ENCODE measurements at regions not wholly inside any gene's neighbourhood (a gene's known extent, or its start where the extent isn't known, plus 50 kb on each side); places are given as distances from the start of the nearest gene placed in this dataset.

GRCh38 chr2:19419211-19419880 lies 60.9 kb upstream of the OSR1 start:
- TF ChIP-seq, protein P1, sequence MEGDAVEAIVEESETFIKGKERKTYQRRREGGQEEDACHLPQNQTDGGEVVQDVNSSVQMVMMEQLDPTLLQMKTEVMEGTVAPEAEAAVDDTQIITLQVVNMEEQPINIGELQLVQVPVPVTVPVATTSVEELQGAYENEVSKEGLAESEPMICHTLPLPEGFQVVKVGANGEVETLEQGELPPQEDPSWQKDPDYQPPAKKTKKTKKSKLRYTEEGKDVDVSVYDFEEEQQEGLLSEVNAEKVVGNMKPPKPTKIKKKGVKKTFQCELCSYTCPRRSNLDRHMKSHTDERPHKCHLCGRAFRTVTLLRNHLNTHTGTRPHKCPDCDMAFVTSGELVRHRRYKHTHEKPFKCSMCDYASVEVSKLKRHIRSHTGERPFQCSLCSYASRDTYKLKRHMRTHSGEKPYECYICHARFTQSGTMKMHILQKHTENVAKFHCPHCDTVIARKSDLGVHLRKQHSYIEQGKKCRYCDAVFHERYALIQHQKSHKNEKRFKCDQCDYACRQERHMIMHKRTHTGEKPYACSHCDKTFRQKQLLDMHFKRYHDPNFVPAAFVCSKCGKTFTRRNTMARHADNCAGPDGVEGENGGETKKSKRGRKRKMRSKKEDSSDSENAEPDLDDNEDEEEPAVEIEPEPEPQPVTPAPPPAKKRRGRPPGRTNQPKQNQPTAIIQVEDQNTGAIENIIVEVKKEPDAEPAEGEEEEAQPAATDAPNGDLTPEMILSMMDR (IDR thresholded peaks at IDR 0.05; ENCODE audit: borderline replicate concordance, control extremely low read depth, extremely low read depth, insufficient read depth, missing control alignments): no peak
- in situ Hi-C loops (cut with MboI; ENCODE audit: low sequenced_read_pairs, unreplicated experiment): no loop called here
- no peak for DNase-seq (ENCODE audit: low spot score)

DNA sequence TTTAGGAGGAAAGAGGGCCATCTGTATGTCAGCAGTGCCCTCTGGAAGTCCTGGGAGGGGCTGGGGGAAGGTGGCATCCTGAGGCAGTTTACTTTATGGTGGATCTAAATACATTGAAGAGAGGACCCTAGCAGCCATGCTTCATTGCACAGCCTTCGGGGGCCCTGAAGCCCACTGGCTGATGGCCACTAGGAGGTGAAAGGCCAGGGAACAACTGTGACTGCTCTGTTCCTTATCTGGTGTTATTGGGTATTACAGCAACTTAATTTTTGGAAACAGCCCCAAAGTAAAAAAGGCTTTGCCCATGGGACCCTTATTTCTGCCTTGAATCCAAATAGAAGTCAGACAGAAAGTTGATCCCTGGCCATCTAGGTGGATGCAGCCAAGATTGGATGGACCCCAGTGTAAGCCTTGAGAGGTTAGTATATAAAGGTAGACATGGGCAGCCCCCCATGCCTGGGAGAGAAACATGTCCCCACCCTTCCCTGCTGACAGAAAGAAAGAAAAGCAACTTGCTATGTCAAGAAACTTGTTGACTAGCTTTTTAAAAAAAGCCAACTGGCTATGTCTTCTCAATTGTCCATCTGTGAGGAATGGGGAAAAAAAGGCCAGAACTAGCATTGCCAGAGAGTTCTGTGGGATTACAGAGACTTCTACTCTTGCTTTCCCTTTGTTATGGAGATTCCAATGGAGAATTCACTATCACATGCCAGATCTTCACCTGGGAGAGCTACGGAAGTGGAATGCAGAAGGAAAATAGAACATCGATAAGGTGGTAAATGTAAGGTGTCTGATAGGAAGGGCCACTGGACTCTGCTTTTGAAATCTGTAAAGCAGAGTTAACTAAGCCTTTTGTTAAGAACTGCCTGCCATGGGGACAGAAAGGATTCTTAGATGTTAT lies 58.6 kb upstream of the OSR1 start:
- TF ChIP-seq, protein P1 (IDR thresholded peaks at IDR 0.05; ENCODE audit: borderline replicate concordance, control extremely low read depth, extremely low read depth, insufficient read depth, missing control alignments): no peak
- in situ Hi-C loops (cut with MboI; ENCODE audit: low sequenced_read_pairs, unreplicated experiment): no loop called here
- DNase-seq (ENCODE audit: low spot score): no peak

DNA sequence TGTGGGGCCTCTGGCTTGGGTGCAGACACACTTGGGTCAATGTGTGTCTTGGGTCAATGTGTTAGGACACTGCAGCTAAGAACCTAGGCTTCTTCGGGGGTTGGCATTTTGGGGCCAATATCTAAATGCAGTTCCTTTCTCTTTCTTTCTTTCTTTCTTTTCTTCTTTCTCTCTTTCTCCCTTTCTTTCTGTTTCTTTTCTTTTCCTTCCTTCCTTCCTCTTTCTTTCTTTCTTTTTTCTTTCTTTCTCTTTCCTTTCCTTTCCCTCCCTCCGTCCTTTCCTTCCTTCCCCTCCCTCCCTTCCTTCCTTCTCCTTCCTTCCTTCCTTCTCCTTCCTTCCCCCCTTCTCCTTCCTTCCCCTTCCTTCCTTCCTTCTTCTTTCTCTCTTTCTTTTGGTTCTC lies 57.7 kb upstream of the OSR1 start:
- in situ Hi-C loops (cut with MboI; ENCODE audit: low sequenced_read_pairs, unreplicated experiment): no loop called here

GRCh38 chr2:19409046-19409445 lies 50.6 kb upstream of the OSR1 start:
- DNase-seq (ENCODE audit: low spot score): no peak
- in situ Hi-C loops (cut with MboI; ENCODE audit: low sequenced_read_pairs, unreplicated experiment): no loop called here
- TF ChIP-seq, protein P1 (IDR thresholded peaks at IDR 0.05; ENCODE audit: borderline replicate concordance, control extremely low read depth, extremely low read depth, insufficient read depth, missing control alignments): no peak

More for the DNA sequence above, 57.7 kb upstream of the OSR1 start:
- no peak for DNase-seq (ENCODE audit: low spot score)
- TF ChIP-seq, protein P1 (IDR thresholded peaks at IDR 0.05; ENCODE audit: borderline replicate concordance, control extremely low read depth, extremely low read depth, insufficient read depth, missing control alignments): no peak

DNA sequence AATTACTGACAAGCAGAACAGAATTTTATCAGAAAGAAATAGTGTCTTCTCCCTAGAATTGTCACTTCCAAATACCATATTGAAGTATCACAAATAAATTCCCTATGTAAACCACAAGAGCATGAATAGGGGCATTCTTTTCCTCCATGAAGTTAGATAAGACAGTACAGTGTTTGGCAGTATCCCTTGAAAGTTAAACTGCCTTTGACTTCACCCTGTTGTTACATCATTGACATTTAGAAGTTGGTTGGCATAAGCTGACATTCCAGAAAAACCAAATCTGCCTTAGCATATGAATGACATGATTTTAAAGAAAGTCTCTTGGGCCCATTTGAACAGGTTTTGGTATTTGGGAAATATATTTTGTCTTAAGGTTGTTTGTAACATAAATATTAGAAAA lies 50.2 kb upstream of the OSR1 start:
- in situ Hi-C loops (cut with MboI; ENCODE audit: low sequenced_read_pairs, unreplicated experiment): no loop called here
- TF ChIP-seq, protein P1 (IDR thresholded peaks at IDR 0.05; ENCODE audit: borderline replicate concordance, control extremely low read depth, extremely low read depth, insufficient read depth, missing control alignments): no peak

More for the DNA sequence above, 50.2 kb upstream of the OSR1 start:
- DNase-seq (ENCODE audit: low spot score): no peak
